ENCODE measurements at regions not wholly inside any gene's neighbourhood (a gene's known extent, or its start where the extent isn't known, plus 50 kb on each side); places are given as distances from the start of the nearest gene placed in this dataset.

- no peak overlapping the region for H3K4me3 ChIP-seq
- H3K9me3 ChIP-seq: peaks cover 0 to 5% of the 10 kb centered on the region in 2 donors
- H3K27me3 ChIP-seq: no peaks in the 10 kb centered on the region
- intact Hi-C loops (cut with DNase I): no loop called here
- no peak for DNase-seq (ENCODE audit: low spot score in 2 of 2)
- TF ChIP-seq, protein P1, sequence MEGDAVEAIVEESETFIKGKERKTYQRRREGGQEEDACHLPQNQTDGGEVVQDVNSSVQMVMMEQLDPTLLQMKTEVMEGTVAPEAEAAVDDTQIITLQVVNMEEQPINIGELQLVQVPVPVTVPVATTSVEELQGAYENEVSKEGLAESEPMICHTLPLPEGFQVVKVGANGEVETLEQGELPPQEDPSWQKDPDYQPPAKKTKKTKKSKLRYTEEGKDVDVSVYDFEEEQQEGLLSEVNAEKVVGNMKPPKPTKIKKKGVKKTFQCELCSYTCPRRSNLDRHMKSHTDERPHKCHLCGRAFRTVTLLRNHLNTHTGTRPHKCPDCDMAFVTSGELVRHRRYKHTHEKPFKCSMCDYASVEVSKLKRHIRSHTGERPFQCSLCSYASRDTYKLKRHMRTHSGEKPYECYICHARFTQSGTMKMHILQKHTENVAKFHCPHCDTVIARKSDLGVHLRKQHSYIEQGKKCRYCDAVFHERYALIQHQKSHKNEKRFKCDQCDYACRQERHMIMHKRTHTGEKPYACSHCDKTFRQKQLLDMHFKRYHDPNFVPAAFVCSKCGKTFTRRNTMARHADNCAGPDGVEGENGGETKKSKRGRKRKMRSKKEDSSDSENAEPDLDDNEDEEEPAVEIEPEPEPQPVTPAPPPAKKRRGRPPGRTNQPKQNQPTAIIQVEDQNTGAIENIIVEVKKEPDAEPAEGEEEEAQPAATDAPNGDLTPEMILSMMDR (IDR thresholded peaks at IDR 0.05): no peak
- no peaks in the 10 kb centered on the region for H3K4me1 ChIP-seq
- H3K27ac ChIP-seq: no peak overlapping the region
- H3K36me3 ChIP-seq: no peaks in the 10 kb centered on the region
These were observed 85.1 kb downstream of the YIPF5 start for GRCh38 chr5:144085381-144085780.

- no peak for DNase-seq (ENCODE audit: low spot score in 2 of 2)
- no peak overlapping the region for H3K4me3 ChIP-seq
- TF ChIP-seq, protein P1 (IDR thresholded peaks at IDR 0.05): no peak
- no peaks in the 10 kb centered on the region for H3K4me1 ChIP-seq
- intact Hi-C loops (cut with DNase I): no loop called here
- no peak overlapping the region for H3K27ac ChIP-seq
- H3K9me3 ChIP-seq: peaks cover 0 to 5% of the 10 kb centered on the region in 2 donors
- no peaks in the 10 kb centered on the region for H3K36me3 ChIP-seq
- no peaks in the 10 kb centered on the region for H3K27me3 ChIP-seq
These were observed 84.2 kb downstream of the YIPF5 start for GRCh38 chr5:144086295-144086694.

DNA sequence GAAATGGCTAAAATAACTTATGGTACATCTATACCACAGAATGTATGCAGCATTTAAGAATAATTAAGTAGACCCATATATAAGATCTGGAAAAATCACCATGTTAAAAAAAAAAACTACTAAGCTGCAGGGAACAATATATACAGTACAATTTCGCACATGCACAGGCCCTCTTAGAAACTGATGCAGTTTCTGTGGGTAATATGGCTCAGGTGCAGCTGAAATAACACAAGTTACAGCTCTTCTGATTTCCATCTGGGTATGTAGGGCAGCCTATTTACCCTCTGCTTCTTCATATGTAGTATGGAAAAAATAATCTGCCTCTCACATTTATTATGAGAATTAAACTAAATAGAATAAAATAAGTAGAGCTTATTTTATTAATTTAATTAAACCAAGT, 82.9 kb downstream of the YIPF5 start:
- no peaks in the 10 kb centered on the region for H3K9me3 ChIP-seq
- H3K27ac ChIP-seq: no peak overlapping the region
- intact Hi-C loops (cut with DNase I): no loop called here
- H3K4me3 ChIP-seq: no peak overlapping the region
- no peak for DNase-seq (ENCODE audit: low spot score in 2 of 2)
- H3K4me1 ChIP-seq: no peaks in the 10 kb centered on the region
- no peaks in the 10 kb centered on the region for H3K36me3 ChIP-seq
- TF ChIP-seq, protein P1 (IDR thresholded peaks at IDR 0.05): no peak
- H3K27me3 ChIP-seq: no peaks in the 10 kb centered on the region

- Histone ChIP-seq H3K27ac (no peak overlapping the region), H3K4me3 (no peak overlapping the region), H3K36me3 (no peaks in the 10 kb centered on the region), H3K9me3 (no peaks in the 10 kb centered on the region), H3K4me1 (no peaks in the 10 kb centered on the region), H3K27me3 (no peaks in the 10 kb centered on the region)
- intact Hi-C loops (cut with DNase I): no loop called here
- TF ChIP-seq, protein P1 (IDR thresholded peaks at IDR 0.05): no peak
- no peak for DNase-seq (ENCODE audit: low spot score in 2 of 2)
These were observed 82.0 kb downstream of the YIPF5 start for GRCh38 chr5:144088206-144089064.

DNA sequence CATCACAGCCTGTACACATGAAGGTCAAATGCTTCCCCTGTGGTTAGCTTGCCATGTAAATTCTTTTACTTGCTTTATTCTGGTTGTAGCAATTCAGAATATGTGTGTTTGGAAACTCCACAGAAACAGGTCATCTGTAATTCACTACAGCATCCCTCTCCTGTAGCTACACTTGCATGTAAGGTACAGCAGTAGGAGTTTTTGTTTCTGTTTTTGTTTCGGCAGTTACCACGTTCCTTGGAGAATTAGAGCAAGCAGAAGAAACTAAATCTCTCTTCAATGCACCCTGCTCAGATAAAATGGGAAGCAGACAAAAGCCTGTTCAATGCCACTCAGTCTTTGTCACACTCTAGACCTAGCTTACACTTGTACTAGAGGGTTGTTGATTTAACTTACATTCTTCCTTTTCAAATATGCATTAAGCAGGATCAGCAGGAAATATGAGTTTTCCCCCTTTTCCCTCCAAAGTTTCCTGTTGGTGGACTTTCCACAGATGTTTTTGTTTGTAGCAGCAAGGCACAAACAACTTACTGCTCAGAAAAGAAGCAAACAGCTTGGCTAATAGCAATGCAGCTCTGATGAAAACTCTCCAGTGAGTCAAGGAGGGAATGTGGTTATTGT, 80.9 kb downstream of the YIPF5 start:
- H3K4me3 ChIP-seq: no peak overlapping the region
- H3K9me3 ChIP-seq: no peaks in the 10 kb centered on the region
- TF ChIP-seq, protein P1 (IDR thresholded peaks at IDR 0.05): no peak
- no peaks in the 10 kb centered on the region for H3K27me3 ChIP-seq
- H3K4me1 ChIP-seq: no peaks in the 10 kb centered on the region
- intact Hi-C loops (cut with DNase I): no loop called here
- no peaks in the 10 kb centered on the region for H3K36me3 ChIP-seq
- H3K27ac ChIP-seq: no peak overlapping the region
- DNase-seq (ENCODE audit: low spot score in 2 of 2): no peak
